Stimulated activated naive CD8-positive, alpha-beta T cell treated with anti-CD3 and anti-CD28 coated beads, Interleukin-15, Interleukin-2, amounts not matched to agents 100 U/mL and 50 U/mL, for 24 hours (primary cell): ENCODE measurements at regions not wholly inside any gene's neighbourhood (a gene's known extent, or its start where the extent isn't known, plus 50 kb on each side); places are given as distances from the start of the nearest gene placed in this dataset.

ENCODE experiments used
- ATAC-seq: fragments of 150-1000 bp; cut with Tn5 transposase; one replicate; pipeline ENCODE4 v1.10.0; 2021
- DNase-seq: peaks from one replicate; pipeline ENCODE4 v3.0.0; 2021

- DNase-seq (no peak), ATAC-seq (no peak)
Observed at GRCh38 chr3:113096188-113096892, 105.6 kb downstream of the GTPBP8 start.

- DNase-seq (no peak), ATAC-seq (no peak)
Observed at GRCh38 chr3:113097960-113098447, 107.2 kb downstream of the GTPBP8 start.

- no peak for DNase-seq
- ATAC-seq, result no peak
Observed at GRCh38 chr3:113100063-113100462, 109.3 kb downstream of the GTPBP8 start.

- no peak for DNase-seq
- no peak for ATAC-seq
Observed at GRCh38 chr3:113103588-113103987, 107.8 kb upstream of the BOC start.

GRCh38 chr3:113104357-113105092, 106.8 kb upstream of the BOC start:
- no peak for DNase-seq
- no peak for ATAC-seq

GRCh38 chr3:113105093-113105449, 106.3 kb upstream of the BOC start:
- DNase-seq, result no peak
- no peak for ATAC-seq

- DNase-seq (no peak), ATAC-seq (no peak)
Observed at GRCh38 chr3:113105966-113106660, 105.2 kb upstream of the BOC start.

GRCh38 chr3:113110267-113110666, 101.1 kb upstream of the BOC start:
- DNase-seq, result no peak
- ATAC-seq, result no peak

- DNase-seq (peak; percentile 12), ATAC-seq (peak; percentile 95)
Observed at GRCh38 chr3:113111011-113111707, 100.2 kb upstream of the BOC start.

- no peak for DNase-seq
- ATAC-seq, result peak; percentile 21
Observed at GRCh38 chr3:113113361-113113760, 98.0 kb upstream of the BOC start.

- DNase-seq (no peak), ATAC-seq (no peak)
Observed at GRCh38 chr3:113117511-113118234, 93.7 kb upstream of the BOC start.

GRCh38 chr3:113118336-113118735, 93.0 kb upstream of the BOC start:
- ATAC-seq (no peak), DNase-seq (no peak)

- ATAC-seq (no peak), DNase-seq (no peak)
Observed at GRCh38 chr3:113124256-113124830, 87.0 kb upstream of the BOC start.

GRCh38 chr3:113125951-113126350, 85.4 kb upstream of the BOC start:
- ATAC-seq (no peak), DNase-seq (no peak)

GRCh38 chr3:113128386-113129015, 82.9 kb upstream of the BOC start:
- no peak for DNase-seq
- ATAC-seq, result no peak

- no peak for ATAC-seq
- no peak for DNase-seq
Observed at GRCh38 chr3:113129168-113129567, 82.2 kb upstream of the BOC start.

GRCh38 chr3:113132571-113132996, 78.8 kb upstream of the BOC start:
- DNase-seq, result no peak
- no peak for ATAC-seq

GRCh38 chr3:113133140-113133539, 78.2 kb upstream of the BOC start:
- no peak for ATAC-seq
- no peak for DNase-seq

GRCh38 chr3:113136071-113136470, 75.3 kb upstream of the BOC start:
- DNase-seq, result no peak
- ATAC-seq, result no peak

GRCh38 chr3:113136544-113136943, 74.8 kb upstream of the BOC start:
- ATAC-seq, result no peak
- DNase-seq, result no peak
